GM23338 (cell line): ENCODE measurements at regions not wholly inside any gene's neighbourhood (a gene's known extent, or its start where the extent isn't known, plus 50 kb on each side); places are given as distances from the start of the nearest gene placed in this dataset.

Experiments
- ATAC-seq: fragments of 200-7000 bp; cut with Tn5 transposase; 3 replicates; pipeline ENCODE4 v1.9.1; 2020
- DNase-seq: peaks from one replicate; pipeline ENCODE4 v3.0.0-alpha.2; 2015; ENCODE audit warnings: low spot score
- H2AFZ ChIP-seq: fragments of 200-600 bp; sonication (generic); 2 replicates; pipeline ENCODE4 v1.8.0; 2016; ENCODE audit warnings: antibody characterized with exemption, mild to moderate bottlenecking, moderate library complexity
- H3F3A ChIP-seq: fragments of 200-600 bp; sonication (generic); replicated peaks from 2 replicates; pipeline ENCODE4 v1.8.0; 2017; ENCODE audit warnings: antibody characterized with exemption, mixed run types, low read depth
- H3K27ac ChIP-seq: fragments of 200-600 bp; sonication (generic); 2 replicates; pipeline ENCODE4 v1.6.1; 2016; ENCODE audit warnings: low read depth
- H3K27me3 ChIP-seq: fragments of 200-600 bp; sonication (generic); 2 replicates; pipeline ENCODE4 v1.8.0; 2016; ENCODE audit warnings: mild to moderate bottlenecking, mixed run types, moderate library complexity; ENCODE audit not compliant: insufficient read depth
- H3K36me3 ChIP-seq: fragments of 200-600 bp; sonication (generic); 2 replicates; pipeline ENCODE4 v1.8.0; 2016; ENCODE audit warnings: mild to moderate bottlenecking; ENCODE audit not compliant: insufficient read depth
- H3K4me1 ChIP-seq: fragments of 200-600 bp; sonication (generic); 2 replicates; pipeline ENCODE4 v1.8.0; 2016; ENCODE audit warnings: mild to moderate bottlenecking, moderate library complexity; ENCODE audit not compliant: insufficient read depth
- H3K4me2 ChIP-seq: fragments of 200-600 bp; sonication (generic); 2 replicates; pipeline ENCODE4 v1.7.1; 2017; ENCODE audit warnings: mixed run types
- H3K4me3 ChIP-seq: fragments of 200-600 bp; sonication (generic); 2 replicates; pipeline ENCODE4 v1.6.1; 2016; ENCODE audit warnings: mixed run types
- H3K79me2 ChIP-seq: fragments of 200-600 bp; sonication (generic); replicated peaks from 2 replicates; pipeline ENCODE4 v1.8.0; 2017; ENCODE audit warnings: mild to moderate bottlenecking; ENCODE audit not compliant: insufficient read depth
- H3K9me2 ChIP-seq: fragments of 200-600 bp; sonication (generic); 2 replicates; pipeline ENCODE4 v1.8.0; 2017; ENCODE audit not compliant: insufficient read depth
- H4K20me1 ChIP-seq: fragments of 200-600 bp; sonication (generic); replicated peaks from 2 replicates; pipeline ENCODE4 v1.8.0; 2017; ENCODE audit warnings: mild to moderate bottlenecking; ENCODE audit not compliant: insufficient read depth
- H3K27ac Mint-ChIP-seq: 2 replicates; pipeline ENCODE4 v1.8.0; 2020; ENCODE audit warnings: inconsistent platforms, mild to moderate bottlenecking, moderate library complexity, mixed read lengths
- H3K27me3 Mint-ChIP-seq: 3 replicates; pipeline ENCODE4 v1.8.0; 2022; ENCODE audit warnings: low read depth, mild to moderate bottlenecking, moderate library complexity, mixed read lengths, inconsistent platforms; ENCODE audit not compliant: insufficient read depth, poor library complexity
- H3K36me3 Mint-ChIP-seq: 3 replicates; pipeline ENCODE4 v1.8.0; 2021; ENCODE audit warnings: low read depth, mild to moderate bottlenecking, inconsistent platforms, moderate library complexity, mixed read lengths
- H3K4me1 Mint-ChIP-seq: 3 replicates; pipeline ENCODE4 v1.8.0; 2020; ENCODE audit warnings: mild to moderate bottlenecking, inconsistent platforms, mixed read lengths
- H3K4me3 Mint-ChIP-seq: 3 replicates; pipeline ENCODE4 v1.8.0; 2021; ENCODE audit warnings: moderate library complexity, mild to moderate bottlenecking, inconsistent platforms, mixed read lengths
- H3K9me3 Mint-ChIP-seq: 3 replicates; pipeline ENCODE4 v1.8.0; 2020; ENCODE audit warnings: moderate library complexity, mild to moderate bottlenecking, inconsistent platforms, mixed read lengths
- CREB1 ChIP-seq: fragments of 250-450 bp; sonication (Bioruptor Pico); IDR thresholded peaks from 2 replicates; pipeline ENCODE4 v1.5.0; 2020; ENCODE audit warnings: low read depth, mild to moderate bottlenecking, moderate library complexity
- ETS1 ChIP-seq: IDR thresholded peaks from 2 replicates; pipeline ENCODE4 v1.6.1; 2016; ENCODE audit warnings: antibody characterized with exemption
- EZH2 ChIP-seq: fragments of 200-600 bp; sonication (generic); IDR thresholded peaks from one replicate; pipeline ENCODE4 v1.8.0; 2017; ENCODE audit warnings: antibody characterized with exemption, mild to moderate bottlenecking, low read depth; ENCODE audit not compliant: unreplicated experiment
- EZH2phosphoT487 ChIP-seq: fragments of 200-600 bp; sonication (generic); IDR thresholded peaks from one replicate; pipeline ENCODE4 v1.8.1; 2018; ENCODE audit warnings: antibody characterized with exemption; ENCODE audit not compliant: unreplicated experiment
- JUNB ChIP-seq: IDR thresholded peaks from one replicate; pipeline ENCODE4 v1.6.1; 2016; ENCODE audit warnings: antibody characterized with exemption; ENCODE audit not compliant: unreplicated experiment
- NANOG ChIP-seq: IDR thresholded peaks from 2 replicates; pipeline ENCODE4 v1.6.1; 2016; ENCODE audit warnings: antibody characterized with exemption, borderline replicate concordance
- POLR2AphosphoS5 ChIP-seq: IDR thresholded peaks from 2 replicates; pipeline ENCODE4 v1.6.1; 2016; ENCODE audit warnings: antibody characterized with exemption, low read depth
- REST ChIP-seq: IDR thresholded peaks from one replicate; pipeline ENCODE4 v1.6.1; 2018; ENCODE audit warnings: antibody characterized with exemption; ENCODE audit not compliant: unreplicated experiment
- STAT1 ChIP-seq: IDR thresholded peaks from one replicate; pipeline ENCODE4 v1.6.1; 2016; ENCODE audit warnings: antibody characterized with exemption; ENCODE audit not compliant: unreplicated experiment
- ZNF114 ChIP-seq: fragments of 250-450 bp; sonication (Bioruptor Pico); IDR thresholded peaks from 2 replicates; pipeline ENCODE4 v1.5.0; 2020; ENCODE audit warnings: mild to moderate bottlenecking, moderate library complexity
- ZNF331 ChIP-seq: fragments of 250-450 bp; sonication (Bioruptor Pico); IDR thresholded peaks from 2 replicates; pipeline ENCODE4 v1.5.0; 2020; ENCODE audit warnings: low read depth, mild to moderate bottlenecking, moderate library complexity
- TF ChIP-seq, protein P1 (sequence below): fragments of 250-450 bp; sonication (Bioruptor Pico); IDR thresholded peaks from 2 replicates; pipeline ENCODE4 v1.5.0; 2020; ENCODE audit warnings: mild to moderate bottlenecking, moderate library complexity
- TF ChIP-seq, protein P2 (sequence below), 2 experiments: fragments of 200-600 bp in 1 of 2; sonication (generic) in 1 of 2; conservative IDR thresholded peaks; 2 replicates each; pipeline versions ENCODE4 v1.5.1 to v1.6.1; 2016 to 2017; ENCODE audit warnings: antibody characterized with exemption in 2 of 2, low read depth in 2 of 2, mild to moderate bottlenecking in 2 of 2, moderate library complexity in 1 of 2

DNA sequence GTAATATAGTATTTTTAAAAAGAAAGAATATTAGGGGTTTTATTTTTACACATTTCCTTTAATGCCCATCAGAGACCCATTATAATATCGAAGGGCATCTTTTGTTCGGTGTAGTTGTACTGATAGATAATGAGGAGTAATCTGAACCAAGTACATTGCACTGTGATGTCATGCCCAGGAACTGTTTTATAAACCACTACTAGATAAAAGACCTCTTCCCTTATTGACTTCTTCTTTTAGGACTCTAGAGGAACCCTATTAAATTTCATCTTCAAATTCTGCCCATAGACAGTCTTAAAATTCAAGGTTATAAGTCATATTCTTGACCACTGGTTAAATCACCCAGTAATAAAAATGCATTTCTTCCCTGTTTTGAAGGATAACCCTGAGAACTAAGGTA lies 206.5 kb downstream of the NRIP1 start:
- H3K4me3 ChIP-seq, result no peak overlapping the region
- Mint-ChIP-seq H3K4me3 (no peak overlapping the region), H3K27ac (peak overlapping the region; percentile 34; the same call in 1 of the 2 replicates), H3K36me3 (peaks cover 19% of the 10 kb centered on the region), H3K9me3 (peaks cover 23% of the 10 kb centered on the region), H3K27me3 (peaks cover 2% of the 10 kb centered on the region), H3K4me1 (peaks cover 13% of the 10 kb centered on the region)
- H3K36me3 ChIP-seq, result no peaks in the 10 kb centered on the region
- no peak overlapping the region for H3K27ac ChIP-seq
- H3F3A ChIP-seq, result no peaks in the 10 kb centered on the region
- H2AFZ ChIP-seq, result no peak overlapping the region
- no peak for ATAC-seq
- H3K4me2 ChIP-seq, result no peak overlapping the region
- no peaks in the 10 kb centered on the region for H3K27me3 ChIP-seq
- H3K4me1 ChIP-seq, result peaks cover 9% of the 10 kb centered on the region
- TF ChIP-seq POLR2AphosphoS5 (no peak), EZH2phosphoT487 (no peak), REST (no peak), EZH2 (no peak), ZNF331 (CRISPR knock-in tag) (no peak), ETS1 (no peak), ZNF114 (CRISPR knock-in tag) (no peak), NANOG (no peak), JUNB (no peak), CREB1 (CRISPR knock-in tag) (no peak), STAT1 (no peak)
- TF ChIP-seq, protein P1, sequence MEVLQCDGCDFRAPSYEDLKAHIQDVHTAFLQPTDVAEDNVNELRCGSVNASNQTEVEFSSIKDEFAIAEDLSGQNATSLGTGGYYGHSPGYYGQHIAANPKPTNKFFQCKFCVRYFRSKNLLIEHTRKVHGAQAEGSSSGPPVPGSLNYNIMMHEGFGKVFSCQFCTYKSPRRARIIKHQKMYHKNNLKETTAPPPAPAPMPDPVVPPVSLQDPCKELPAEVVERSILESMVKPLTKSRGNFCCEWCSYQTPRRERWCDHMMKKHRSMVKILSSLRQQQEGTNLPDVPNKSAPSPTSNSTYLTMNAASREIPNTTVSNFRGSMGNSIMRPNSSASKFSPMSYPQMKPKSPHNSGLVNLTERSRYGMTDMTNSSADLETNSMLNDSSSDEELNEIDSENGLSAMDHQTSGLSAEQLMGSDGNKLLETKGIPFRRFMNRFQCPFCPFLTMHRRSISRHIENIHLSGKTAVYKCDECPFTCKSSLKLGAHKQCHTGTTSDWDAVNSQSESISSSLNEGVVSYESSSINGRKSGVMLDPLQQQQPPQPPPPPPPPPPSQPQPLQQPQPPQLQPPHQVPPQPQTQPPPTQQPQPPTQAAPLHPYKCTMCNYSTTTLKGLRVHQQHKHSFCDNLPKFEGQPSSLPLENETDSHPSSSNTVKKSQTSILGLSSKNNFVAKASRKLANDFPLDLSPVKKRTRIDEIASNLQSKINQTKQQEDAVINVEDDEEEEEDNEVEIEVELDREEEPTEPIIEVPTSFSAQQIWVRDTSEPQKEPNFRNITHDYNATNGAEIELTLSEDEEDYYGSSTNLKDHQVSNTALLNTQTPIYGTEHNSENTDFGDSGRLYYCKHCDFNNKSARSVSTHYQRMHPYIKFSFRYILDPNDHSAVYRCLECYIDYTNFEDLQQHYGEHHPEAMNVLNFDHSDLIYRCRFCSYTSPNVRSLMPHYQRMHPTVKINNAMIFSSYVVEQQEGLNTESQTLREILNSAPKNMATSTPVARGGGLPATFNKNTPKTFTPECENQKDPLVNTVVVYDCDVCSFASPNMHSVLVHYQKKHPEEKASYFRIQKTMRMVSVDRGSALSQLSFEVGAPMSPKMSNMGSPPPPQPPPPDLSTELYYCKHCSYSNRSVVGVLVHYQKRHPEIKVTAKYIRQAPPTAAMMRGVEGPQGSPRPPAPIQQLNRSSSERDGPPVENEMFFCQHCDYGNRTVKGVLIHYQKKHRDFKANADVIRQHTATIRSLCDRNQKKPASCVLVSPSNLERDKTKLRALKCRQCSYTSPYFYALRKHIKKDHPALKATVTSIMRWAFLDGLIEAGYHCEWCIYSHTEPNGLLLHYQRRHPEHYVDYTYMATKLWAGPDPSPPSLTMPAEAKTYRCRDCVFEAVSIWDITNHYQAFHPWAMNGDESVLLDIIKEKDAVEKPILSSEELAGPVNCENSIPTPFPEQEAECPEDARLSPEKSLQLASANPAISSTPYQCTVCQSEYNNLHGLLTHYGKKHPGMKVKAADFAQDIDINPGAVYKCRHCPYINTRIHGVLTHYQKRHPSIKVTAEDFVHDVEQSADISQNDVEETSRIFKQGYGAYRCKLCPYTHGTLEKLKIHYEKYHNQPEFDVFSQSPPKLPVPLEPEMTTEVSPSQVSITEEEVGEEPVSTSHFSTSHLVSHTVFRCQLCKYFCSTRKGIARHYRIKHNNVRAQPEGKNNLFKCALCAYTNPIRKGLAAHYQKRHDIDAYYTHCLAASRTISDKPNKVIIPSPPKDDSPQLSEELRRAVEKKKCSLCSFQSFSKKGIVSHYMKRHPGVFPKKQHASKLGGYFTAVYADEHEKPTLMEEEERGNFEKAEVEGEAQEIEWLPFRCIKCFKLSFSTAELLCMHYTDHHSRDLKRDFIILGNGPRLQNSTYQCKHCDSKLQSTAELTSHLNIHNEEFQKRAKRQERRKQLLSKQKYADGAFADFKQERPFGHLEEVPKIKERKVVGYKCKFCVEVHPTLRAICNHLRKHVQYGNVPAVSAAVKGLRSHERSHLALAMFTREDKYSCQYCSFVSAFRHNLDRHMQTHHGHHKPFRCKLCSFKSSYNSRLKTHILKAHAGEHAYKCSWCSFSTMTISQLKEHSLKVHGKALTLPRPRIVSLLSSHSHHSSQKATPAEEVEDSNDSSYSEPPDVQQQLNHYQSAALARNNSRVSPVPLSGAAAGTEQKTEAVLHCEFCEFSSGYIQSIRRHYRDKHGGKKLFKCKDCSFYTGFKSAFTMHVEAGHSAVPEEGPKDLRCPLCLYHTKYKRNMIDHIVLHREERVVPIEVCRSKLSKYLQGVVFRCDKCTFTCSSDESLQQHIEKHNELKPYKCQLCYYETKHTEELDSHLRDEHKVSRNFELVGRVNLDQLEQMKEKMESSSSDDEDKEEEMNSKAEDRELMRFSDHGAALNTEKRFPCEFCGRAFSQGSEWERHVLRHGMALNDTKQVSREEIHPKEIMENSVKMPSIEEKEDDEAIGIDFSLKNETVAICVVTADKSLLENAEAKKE (CRISPR knock-in tag), result no peak
- TF ChIP-seq, protein P2, sequence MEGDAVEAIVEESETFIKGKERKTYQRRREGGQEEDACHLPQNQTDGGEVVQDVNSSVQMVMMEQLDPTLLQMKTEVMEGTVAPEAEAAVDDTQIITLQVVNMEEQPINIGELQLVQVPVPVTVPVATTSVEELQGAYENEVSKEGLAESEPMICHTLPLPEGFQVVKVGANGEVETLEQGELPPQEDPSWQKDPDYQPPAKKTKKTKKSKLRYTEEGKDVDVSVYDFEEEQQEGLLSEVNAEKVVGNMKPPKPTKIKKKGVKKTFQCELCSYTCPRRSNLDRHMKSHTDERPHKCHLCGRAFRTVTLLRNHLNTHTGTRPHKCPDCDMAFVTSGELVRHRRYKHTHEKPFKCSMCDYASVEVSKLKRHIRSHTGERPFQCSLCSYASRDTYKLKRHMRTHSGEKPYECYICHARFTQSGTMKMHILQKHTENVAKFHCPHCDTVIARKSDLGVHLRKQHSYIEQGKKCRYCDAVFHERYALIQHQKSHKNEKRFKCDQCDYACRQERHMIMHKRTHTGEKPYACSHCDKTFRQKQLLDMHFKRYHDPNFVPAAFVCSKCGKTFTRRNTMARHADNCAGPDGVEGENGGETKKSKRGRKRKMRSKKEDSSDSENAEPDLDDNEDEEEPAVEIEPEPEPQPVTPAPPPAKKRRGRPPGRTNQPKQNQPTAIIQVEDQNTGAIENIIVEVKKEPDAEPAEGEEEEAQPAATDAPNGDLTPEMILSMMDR (conservative IDR thresholded peaks at IDR 0.05; ENCODE audit: low read depth in 2 of 2), result no peak
- no peaks in the 10 kb centered on the region for H3K9me2 ChIP-seq
- no peaks in the 10 kb centered on the region for H3K79me2 ChIP-seq
- no peaks in the 10 kb centered on the region for H4K20me1 ChIP-seq
- no peak for DNase-seq
